ENCODE measurements at regions not wholly inside any gene's neighbourhood (a gene's known extent, or its start where the extent isn't known, plus 50 kb on each side); places are given as distances from the start of the nearest gene placed in this dataset.

GRCh38 chr6:129778793-129779192, 68.8 kb upstream of the ARHGAP18 start:
- Histone ChIP-seq H2BK12ac (ENCODE audit: low read length) (no peak overlapping the region), H4K8ac (ENCODE audit: low read depth, low read length) (no peak overlapping the region), H3K14ac (ENCODE audit: low read length) (no peak overlapping the region), H2AFZ (ENCODE audit: insufficient read depth, low read length, poor library complexity) (no peak overlapping the region), H3K9ac (ENCODE audit: low read length) (no peak overlapping the region), H2BK120ac (ENCODE audit: insufficient read depth, low read length, poor library complexity) (no peak overlapping the region), H2BK5ac (ENCODE audit: low read depth, low read length, poor library complexity) (no peak overlapping the region), H3K4me1 (ENCODE audit: control insufficient read depth in 1 of 2, insufficient read depth in 2 of 2, low read length in 2 of 2) (peaks cover 0 to 3% of the 10 kb centered on the region in 2 experiments), H4K91ac (ENCODE audit: low read depth, low read length) (no peak overlapping the region), H3K4me2 (ENCODE audit: low read length) (no peak overlapping the region), H3K79me2 (ENCODE audit: control insufficient read depth, insufficient read depth, low read length, poor library complexity) (no peaks in the 10 kb centered on the region), H3K27ac (ENCODE audit: low read depth, low read length) (no peak overlapping the region), H3K36me3 (ENCODE audit: control insufficient read depth in 1 of 2, insufficient read depth in 2 of 2, low read length in 2 of 2) (no peaks in the 10 kb centered on the region), H3K9me3 (ENCODE audit: insufficient read depth, low read depth, low read length) (peaks cover 2% of the 10 kb centered on the region), H3K27me3 (ENCODE audit: insufficient read depth, low read length) (no peaks in the 10 kb centered on the region), H3K4ac (ENCODE audit: low read depth, low read length) (no peak overlapping the region), H3K18ac (ENCODE audit: low read length) (no peak overlapping the region), H3K23ac (ENCODE audit: low read length) (no peak overlapping the region), H2AK5ac (ENCODE audit: low read length) (no peak overlapping the region), H3K79me1 (ENCODE audit: low read length) (no peaks in the 10 kb centered on the region), H3K4me3 (ENCODE audit: low read depth, low read length) (no peak overlapping the region), H4K12ac (ENCODE audit: low read depth, low read length) (no peak overlapping the region)
- whole genome bisulfite sequencing (ENCODE audit: extremely low coverage, insufficient coverage, insufficient read length) = no CpG with 5 or more reads among the region's 1 CpG
- DNase-seq = no peak

GRCh38 chr6:129777371-129777770, 67.4 kb upstream of the ARHGAP18 start:
- no peak overlapping the region for H3K23ac ChIP-seq (ENCODE audit: low read length)
- no peak overlapping the region for H2BK5ac ChIP-seq (ENCODE audit: low read depth, low read length, poor library complexity)
- no peak overlapping the region for H2AK5ac ChIP-seq (ENCODE audit: low read length)
- no peak overlapping the region for H2AFZ ChIP-seq (ENCODE audit: insufficient read depth, low read length, poor library complexity)
- H3K27ac ChIP-seq (ENCODE audit: low read depth, low read length) = no peak overlapping the region
- no peaks in the 10 kb centered on the region for H3K36me3 ChIP-seq (ENCODE audit: control insufficient read depth in 1 of 2, insufficient read depth in 2 of 2, low read length in 2 of 2)
- no peak overlapping the region for H4K91ac ChIP-seq (ENCODE audit: low read depth, low read length)
- H3K27me3 ChIP-seq (ENCODE audit: insufficient read depth, low read length) = no peaks in the 10 kb centered on the region
- no peak overlapping the region for H2BK120ac ChIP-seq (ENCODE audit: insufficient read depth, low read length, poor library complexity)
- no peak for DNase-seq
- no peak overlapping the region for H3K4me2 ChIP-seq (ENCODE audit: low read length)
- H3K4me3 ChIP-seq (ENCODE audit: low read depth, low read length) = no peak overlapping the region
- H4K8ac ChIP-seq (ENCODE audit: low read depth, low read length) = no peak overlapping the region
- no peak overlapping the region for H4K12ac ChIP-seq (ENCODE audit: low read depth, low read length)
- H3K79me2 ChIP-seq (ENCODE audit: control insufficient read depth, insufficient read depth, low read length, poor library complexity) = no peaks in the 10 kb centered on the region
- no peak overlapping the region for H3K18ac ChIP-seq (ENCODE audit: low read length)
- no peaks in the 10 kb centered on the region for H3K79me1 ChIP-seq (ENCODE audit: low read length)
- H3K4ac ChIP-seq (ENCODE audit: low read depth, low read length) = no peak overlapping the region
- no peak overlapping the region for H3K9ac ChIP-seq (ENCODE audit: low read length)
- peaks cover 2% of the 10 kb centered on the region for H3K9me3 ChIP-seq (ENCODE audit: insufficient read depth, low read depth, low read length)
- H2BK12ac ChIP-seq (ENCODE audit: low read length) = no peak overlapping the region
- H3K4me1 ChIP-seq (ENCODE audit: control insufficient read depth in 1 of 2, insufficient read depth in 2 of 2, low read length in 2 of 2) = peaks cover 0 to 3% of the 10 kb centered on the region in 2 experiments
- no peak overlapping the region for H3K14ac ChIP-seq (ENCODE audit: low read length)

- Histone ChIP-seq H2BK12ac (ENCODE audit: low read length) (no peak overlapping the region), H2BK120ac (ENCODE audit: insufficient read depth, low read length, poor library complexity) (no peak overlapping the region), H3K79me1 (ENCODE audit: low read length) (no peaks in the 10 kb centered on the region), H3K18ac (ENCODE audit: low read length) (no peak overlapping the region), H2AK5ac (ENCODE audit: low read length) (no peak overlapping the region), H2BK5ac (ENCODE audit: low read depth, low read length, poor library complexity) (no peak overlapping the region), H3K27me3 (ENCODE audit: insufficient read depth, low read length) (no peaks in the 10 kb centered on the region), H3K79me2 (ENCODE audit: control insufficient read depth, insufficient read depth, low read length, poor library complexity) (no peaks in the 10 kb centered on the region), H3K4me1 (ENCODE audit: control insufficient read depth in 1 of 2, insufficient read depth in 2 of 2, low read length in 2 of 2) (peaks cover 0 to 3% of the 10 kb centered on the region in 2 experiments), H4K12ac (ENCODE audit: low read depth, low read length) (no peak overlapping the region), H2AFZ (ENCODE audit: insufficient read depth, low read length, poor library complexity) (no peak overlapping the region), H4K91ac (ENCODE audit: low read depth, low read length) (no peak overlapping the region), H3K4me3 (ENCODE audit: low read depth, low read length) (no peak overlapping the region), H3K9ac (ENCODE audit: low read length) (no peak overlapping the region), H3K36me3 (ENCODE audit: control insufficient read depth in 1 of 2, insufficient read depth in 2 of 2, low read length in 2 of 2) (no peaks in the 10 kb centered on the region), H3K4ac (ENCODE audit: low read depth, low read length) (no peak overlapping the region), H3K4me2 (ENCODE audit: low read length) (no peak overlapping the region), H3K14ac (ENCODE audit: low read length) (no peak overlapping the region), H3K9me3 (ENCODE audit: insufficient read depth, low read depth, low read length) (peaks cover 2% of the 10 kb centered on the region), H3K27ac (ENCODE audit: low read depth, low read length) (no peak overlapping the region), H3K23ac (ENCODE audit: low read length) (no peak overlapping the region), H4K8ac (ENCODE audit: low read depth, low read length) (no peak overlapping the region)
- WGBS (ENCODE audit: extremely low coverage, insufficient coverage, insufficient read length) = no CpG with 5 or more reads among the region's 3 CpGs
- DNase-seq = no peak
Measured at GRCh38 chr6:129776542-129777330, 66.8 kb upstream of the ARHGAP18 start.

GRCh38 chr6:129774697-129775447, 64.9 kb upstream of the ARHGAP18 start:
- Histone ChIP-seq H3K23ac (ENCODE audit: low read length) (no peak overlapping the region), H2AFZ (ENCODE audit: insufficient read depth, low read length, poor library complexity) (peak overlapping the region; percentile 43), H3K36me3 (ENCODE audit: control insufficient read depth in 1 of 2, insufficient read depth in 2 of 2, low read length in 2 of 2) (no peaks in the 10 kb centered on the region), H3K27me3 (ENCODE audit: insufficient read depth, low read length) (no peaks in the 10 kb centered on the region), H2BK12ac (ENCODE audit: low read length) (no peak overlapping the region), H3K9ac (ENCODE audit: low read length) (no peak overlapping the region), H3K4me1 (ENCODE audit: control insufficient read depth in 1 of 2, insufficient read depth in 2 of 2, low read length in 2 of 2) (peaks cover 0 to 3% of the 10 kb centered on the region in 2 experiments), H3K4me3 (ENCODE audit: low read depth, low read length) (no peak overlapping the region), H4K8ac (ENCODE audit: low read depth, low read length) (peak overlapping the region; percentile 95), H3K79me2 (ENCODE audit: control insufficient read depth, insufficient read depth, low read length, poor library complexity) (no peaks in the 10 kb centered on the region), H3K18ac (ENCODE audit: low read length) (no peak overlapping the region), H3K9me3 (ENCODE audit: insufficient read depth, low read depth, low read length) (peaks cover 2% of the 10 kb centered on the region), H3K14ac (ENCODE audit: low read length) (no peak overlapping the region), H2AK5ac (ENCODE audit: low read length) (no peak overlapping the region), H2BK5ac (ENCODE audit: low read depth, low read length, poor library complexity) (no peak overlapping the region), H3K79me1 (ENCODE audit: low read length) (no peaks in the 10 kb centered on the region), H4K12ac (ENCODE audit: low read depth, low read length) (peak overlapping the region; percentile 67), H2BK120ac (ENCODE audit: insufficient read depth, low read length, poor library complexity) (no peak overlapping the region), H4K91ac (ENCODE audit: low read depth, low read length) (peak overlapping the region; percentile 4), H3K4me2 (ENCODE audit: low read length) (peak overlapping the region; percentile 57), H3K27ac (ENCODE audit: low read depth, low read length) (no peak overlapping the region), H3K4ac (ENCODE audit: low read depth, low read length) (no peak overlapping the region)
- no CpG with 5 or more reads among the region's 8 CpGs for WGBS (ENCODE audit: extremely low coverage, insufficient coverage, insufficient read length)
- DNase-seq = peak; percentile 63 to 89

Data from trophoblast cell (in vitro differentiated cells and primary cell).